ENCODE measurements at regions not wholly inside any gene's neighbourhood (a gene's known extent, or its start where the extent isn't known, plus 50 kb on each side); places are given as distances from the start of the nearest gene placed in this dataset.

DNA sequence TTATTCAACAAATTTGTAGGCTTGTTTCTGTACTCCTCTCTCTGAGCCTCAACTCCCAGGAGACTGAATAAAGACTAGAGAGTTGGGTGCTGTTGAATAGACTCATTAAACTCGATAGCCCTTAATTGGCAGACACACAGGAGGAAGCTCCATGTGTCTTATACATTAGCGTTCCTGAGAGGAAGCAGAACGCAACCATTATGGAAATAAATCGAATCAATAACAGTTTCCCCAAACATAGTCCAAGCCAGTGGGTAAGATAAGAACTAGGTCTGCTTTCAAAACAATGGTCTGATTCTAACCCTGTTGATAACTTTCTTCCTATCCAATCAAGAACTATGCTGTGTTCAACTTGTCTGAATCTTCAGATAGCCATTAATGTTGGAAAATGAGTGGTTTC lies 118.1 kb upstream of the FNDC3A start:
- TF ChIP-seq CTCF (IDR thresholded peaks at IDR 0.05) (no peak), ZFX (IDR thresholded peaks at IDR 0.05; ENCODE audit: borderline replicate concordance) (no peak)

All from 22Rv1 (cell line).